AG09309 (cell line): ENCODE measurements at regions not wholly inside any gene's neighbourhood (a gene's known extent, or its start where the extent isn't known, plus 50 kb on each side); places are given as distances from the start of the nearest gene placed in this dataset.
"Not testable (repeated sequence)": the region's sequence is repeated elsewhere in the genome, so short reads cannot be mapped to it uniquely, and the experiment has no call there.

Experiments
- DNase-seq: peaks from one replicate; pipeline ENCODE4 v3.0.0-alpha.2; 2010; ENCODE audit warnings: low read depth
- H3K4me3 ChIP-seq: 2 replicates; pipeline ENCODE4 v1.5.1; 2011; ENCODE audit warnings: mild to moderate bottlenecking, low read depth, low read length, moderate library complexity; ENCODE audit not compliant: control insufficient read depth
- TF ChIP-seq, protein P1 (sequence below): IDR thresholded peaks from 2 replicates; pipeline ENCODE4 v1.5.1; 2011; ENCODE audit warnings: mild to moderate bottlenecking, low read depth, low read length, inconsistent platforms; ENCODE audit not compliant: insufficient read depth, control insufficient read depth; ENCODE audit errors: missing control alignments

DNA sequence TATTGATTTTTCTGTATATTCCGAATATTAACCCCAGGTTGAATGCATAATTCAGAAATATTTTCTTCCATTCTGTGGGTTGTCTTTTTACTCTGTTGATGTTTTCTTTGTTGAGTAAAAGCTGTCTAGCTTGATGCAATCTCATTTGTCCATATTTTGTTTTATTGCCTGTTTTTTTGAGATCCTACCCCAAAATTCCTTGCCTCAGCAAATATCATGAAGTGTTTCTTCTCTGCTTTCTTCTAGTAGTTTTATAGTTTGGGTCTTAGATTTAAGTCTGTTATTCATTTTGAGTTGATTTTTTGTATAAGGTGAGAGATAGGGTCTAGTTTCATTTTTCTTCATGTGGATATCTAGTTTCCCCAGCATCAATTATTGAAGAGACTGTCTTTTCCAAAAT is 467.9 kb upstream of the GCFC2 start:
- no peak for DNase-seq
- no peak overlapping the region for H3K4me3 ChIP-seq
- TF ChIP-seq, protein P1, sequence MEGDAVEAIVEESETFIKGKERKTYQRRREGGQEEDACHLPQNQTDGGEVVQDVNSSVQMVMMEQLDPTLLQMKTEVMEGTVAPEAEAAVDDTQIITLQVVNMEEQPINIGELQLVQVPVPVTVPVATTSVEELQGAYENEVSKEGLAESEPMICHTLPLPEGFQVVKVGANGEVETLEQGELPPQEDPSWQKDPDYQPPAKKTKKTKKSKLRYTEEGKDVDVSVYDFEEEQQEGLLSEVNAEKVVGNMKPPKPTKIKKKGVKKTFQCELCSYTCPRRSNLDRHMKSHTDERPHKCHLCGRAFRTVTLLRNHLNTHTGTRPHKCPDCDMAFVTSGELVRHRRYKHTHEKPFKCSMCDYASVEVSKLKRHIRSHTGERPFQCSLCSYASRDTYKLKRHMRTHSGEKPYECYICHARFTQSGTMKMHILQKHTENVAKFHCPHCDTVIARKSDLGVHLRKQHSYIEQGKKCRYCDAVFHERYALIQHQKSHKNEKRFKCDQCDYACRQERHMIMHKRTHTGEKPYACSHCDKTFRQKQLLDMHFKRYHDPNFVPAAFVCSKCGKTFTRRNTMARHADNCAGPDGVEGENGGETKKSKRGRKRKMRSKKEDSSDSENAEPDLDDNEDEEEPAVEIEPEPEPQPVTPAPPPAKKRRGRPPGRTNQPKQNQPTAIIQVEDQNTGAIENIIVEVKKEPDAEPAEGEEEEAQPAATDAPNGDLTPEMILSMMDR = no peak

DNA sequence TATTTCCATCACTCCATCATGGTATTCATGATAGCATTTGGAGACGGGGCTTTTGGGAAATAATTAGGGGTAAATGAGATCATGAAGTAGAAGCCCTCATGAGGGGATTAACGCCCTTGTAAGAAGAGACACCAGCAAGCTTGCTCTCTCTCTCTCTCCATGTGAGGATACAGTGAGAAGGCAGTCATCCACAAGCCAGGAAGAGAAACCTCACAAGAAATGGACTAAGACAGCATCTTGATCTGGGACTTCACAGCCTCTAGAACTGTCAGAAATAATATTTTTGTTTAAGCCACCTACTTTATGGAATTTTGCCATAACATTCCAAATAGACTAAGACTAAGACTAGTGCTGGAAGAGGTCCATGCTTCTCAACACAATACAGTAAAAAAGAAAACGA is 464.6 kb upstream of the GCFC2 start:
- DNase-seq = no peak
- TF ChIP-seq, protein P1 = no peak
- H3K4me3 ChIP-seq = no peak overlapping the region

DNA sequence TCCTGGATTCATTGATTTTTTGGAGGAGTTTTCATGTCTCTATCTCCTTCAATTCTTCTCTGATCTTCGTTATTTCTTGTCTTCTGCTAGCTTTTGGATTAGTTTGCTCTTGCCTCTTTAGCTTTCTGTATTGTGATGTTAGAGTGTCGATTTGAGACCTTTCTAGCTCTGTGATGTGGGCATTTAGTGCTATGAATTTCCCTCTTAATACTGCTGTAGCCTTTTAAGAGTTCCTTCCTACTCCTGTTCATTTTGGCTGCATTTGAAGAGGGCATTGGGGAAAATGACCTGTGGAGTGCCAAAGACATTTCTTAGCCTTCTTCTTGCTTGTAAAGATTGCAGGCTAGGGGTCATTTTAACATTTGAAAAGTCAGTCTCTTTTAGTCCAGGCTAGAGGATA is 463.8 kb upstream of the GCFC2 start:
- no peak overlapping the region for H3K4me3 ChIP-seq
- DNase-seq = no peak
- TF ChIP-seq, protein P1 = no peak

DNA sequence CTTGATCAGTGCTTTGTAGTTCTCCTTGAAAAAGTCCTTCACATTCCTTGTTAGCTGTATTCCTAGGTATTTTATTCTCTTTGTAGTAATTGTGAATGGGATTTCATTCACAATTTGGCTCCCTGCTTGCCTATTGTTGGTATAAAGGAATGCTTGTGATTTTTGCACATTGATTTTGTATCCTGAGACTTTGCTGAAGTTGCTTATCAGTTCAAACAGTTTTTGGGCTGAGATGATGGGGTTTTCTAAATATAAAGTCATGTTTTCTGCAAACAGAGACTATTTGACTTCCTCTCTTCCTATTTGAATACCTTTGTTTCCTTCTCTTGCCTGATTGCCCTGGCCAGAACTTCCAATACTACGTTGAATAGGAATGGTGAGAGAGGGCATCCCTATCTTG is 462.5 kb upstream of the GCFC2 start:
- not testable (repeated sequence) for DNase-seq, H3K4me3 ChIP-seq

DNA sequence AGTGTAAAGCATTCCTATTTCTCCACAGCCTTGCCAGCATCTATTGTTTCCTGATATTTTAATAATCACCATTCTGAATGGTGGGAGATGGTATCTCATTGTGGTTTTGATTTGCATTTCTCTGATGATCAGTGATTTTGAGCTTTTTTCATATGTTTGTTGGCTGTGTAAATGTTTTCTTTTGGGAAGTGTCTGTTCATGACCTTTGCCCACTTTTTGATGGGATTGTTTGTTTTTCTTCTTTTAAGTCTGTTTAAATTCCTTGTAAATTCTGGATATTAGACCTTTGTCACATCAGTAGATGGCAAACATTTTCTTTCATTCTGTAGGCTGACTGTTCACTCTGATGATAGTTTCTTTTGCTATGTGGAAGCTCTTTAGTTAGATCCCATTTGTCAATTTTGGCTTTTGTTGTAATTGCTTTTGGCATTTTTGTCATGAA is 461.5 kb upstream of the GCFC2 start:
- not testable (repeated sequence) for DNase-seq

DNA sequence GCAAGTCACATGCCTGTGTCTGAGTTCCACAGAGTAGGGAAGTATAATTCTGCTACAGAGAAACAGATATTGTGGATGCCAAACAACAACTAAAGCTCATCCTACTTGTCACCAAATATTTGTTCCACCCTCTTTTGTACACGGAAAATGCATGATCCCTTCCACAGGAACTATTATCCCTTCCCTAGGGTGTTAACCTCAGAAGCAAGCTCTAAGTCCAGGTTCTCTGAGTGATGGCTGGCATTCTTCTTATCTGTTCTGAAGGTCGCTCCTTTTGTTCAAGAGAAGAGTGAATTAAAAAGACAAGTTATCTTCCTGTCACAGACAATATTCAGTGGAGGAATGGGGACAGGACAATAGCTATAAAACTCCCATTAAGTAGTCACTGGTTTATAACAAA is 460.1 kb upstream of the GCFC2 start:
- DNase-seq = no peak
- H3K4me3 ChIP-seq = no peak overlapping the region
- TF ChIP-seq, protein P1 = no peak

More for the DNA sequence above, 461.5 kb upstream of the GCFC2 start:
- H3K4me3 ChIP-seq = not testable (repeated sequence)

DNA sequence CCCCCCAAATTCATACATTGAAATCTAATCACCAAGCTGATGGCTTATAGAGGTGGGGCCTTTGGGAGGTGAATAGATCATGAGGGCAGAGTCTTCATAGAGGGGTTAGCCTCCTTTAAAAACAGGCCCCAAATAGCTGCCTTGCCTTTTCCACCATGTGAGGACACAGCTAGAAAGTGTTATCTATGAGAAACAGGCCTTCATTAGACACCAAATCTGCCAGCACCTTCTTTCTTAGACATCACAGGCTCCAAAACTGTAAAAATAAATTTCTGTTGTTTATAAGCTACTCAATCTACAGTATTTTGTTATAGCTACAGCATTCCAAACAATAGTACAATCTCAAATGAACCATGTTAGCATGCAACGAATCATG is 459.3 kb upstream of the GCFC2 start:
- TF ChIP-seq, protein P1 = no peak
- H3K4me3 ChIP-seq = no peak overlapping the region
- DNase-seq = no peak

DNA sequence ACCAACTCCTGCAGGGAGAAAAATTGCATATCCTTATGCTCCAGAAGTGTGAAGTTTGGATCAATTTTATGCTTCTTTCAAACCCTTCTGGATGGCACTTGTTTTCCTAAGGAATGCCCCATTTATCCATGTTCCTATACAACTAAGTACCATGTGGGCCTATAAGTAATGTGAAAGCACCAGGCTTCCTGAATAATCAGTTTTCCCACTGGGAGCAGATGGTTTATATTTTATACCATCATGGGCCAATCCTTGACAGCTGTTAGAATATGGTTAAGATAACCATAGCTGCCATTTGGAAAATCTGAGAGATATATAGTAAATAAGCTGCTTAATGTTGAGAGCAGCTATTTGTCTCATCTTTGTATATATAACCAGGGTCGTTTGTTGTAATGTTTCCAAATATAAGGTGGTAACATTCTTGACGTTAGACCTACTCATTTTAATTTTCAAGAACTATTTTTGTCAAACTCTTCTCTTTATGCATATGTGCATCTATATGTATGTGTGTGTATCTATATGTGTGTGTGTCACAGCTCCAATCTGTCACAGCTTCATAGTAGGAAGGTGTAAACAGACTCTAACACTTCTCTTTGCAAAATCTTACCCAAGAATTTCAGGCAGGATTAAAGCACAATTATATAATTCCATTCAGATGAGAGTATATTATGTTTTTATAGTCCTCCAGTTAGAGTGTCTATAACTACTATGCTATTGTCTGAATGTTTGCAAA is 458.7 kb upstream of the GCFC2 start:
- H3K4me3 ChIP-seq = no peak overlapping the region
- TF ChIP-seq, protein P1 = no peak
- DNase-seq = no peak
